Osteoblast (primary cell): ENCODE measurements at regions not wholly inside any gene's neighbourhood (a gene's known extent, or its start where the extent isn't known, plus 50 kb on each side); places are given as distances from the start of the nearest gene placed in this dataset.
A peak's percentile ranks its signal among the peaks of the same experiment; 100 is the strongest.

Source experiments
- DNase-seq: peaks from one replicate; pipeline ENCODE4 v3.0.0; 2011; ENCODE audit warnings: low spot score, mixed read lengths; ENCODE audit not compliant: insufficient read length; ENCODE audit errors: missing footprints
- H2AFZ ChIP-seq: 2 replicates; pipeline ENCODE4 v1.6.0; 2011; ENCODE audit warnings: mild to moderate bottlenecking, low read length
- H3K27ac ChIP-seq: 2 replicates; pipeline ENCODE4 v1.5.1; 2011; ENCODE audit warnings: mild to moderate bottlenecking, low read depth, low read length, moderate library complexity
- H3K27me3 ChIP-seq: 2 replicates; pipeline ENCODE4 v1.6.0; 2012; ENCODE audit warnings: mild to moderate bottlenecking, control low read depth, inconsistent platforms, low read length, moderate library complexity; ENCODE audit not compliant: insufficient read depth
- H3K36me3 ChIP-seq: 2 replicates; pipeline ENCODE4 v1.5.1; 2011; ENCODE audit warnings: mild to moderate bottlenecking, low read length, control low read depth, moderate library complexity; ENCODE audit not compliant: insufficient read depth
- H3K4me1 ChIP-seq: 2 replicates; pipeline ENCODE4 v1.5.1; 2011; ENCODE audit warnings: mild to moderate bottlenecking, low read length, control low read depth, moderate library complexity; ENCODE audit not compliant: insufficient read depth
- H3K4me2 ChIP-seq: 2 replicates; pipeline ENCODE4 v1.6.0; 2011; ENCODE audit warnings: mild to moderate bottlenecking, low read length; ENCODE audit not compliant: insufficient read depth
- H3K4me3 ChIP-seq: fragments of 200-600 bp; sonication (generic); 3 replicates; pipeline ENCODE4 v1.5.1; 2012; ENCODE audit warnings: mild to moderate bottlenecking, low read length, inconsistent platforms; ENCODE audit not compliant: insufficient read depth
- H3K79me2 ChIP-seq: 2 replicates; pipeline ENCODE4 v1.6.0; 2012; ENCODE audit warnings: mild to moderate bottlenecking, low read length, control low read depth, inconsistent platforms; ENCODE audit not compliant: insufficient read depth
- H3K9me3 ChIP-seq: 2 replicates; pipeline ENCODE4 v1.5.1; 2011; ENCODE audit warnings: low read depth, low read length, control low read depth
- H4K20me1 ChIP-seq: 2 replicates; pipeline ENCODE4 v1.6.0; 2012; ENCODE audit warnings: mild to moderate bottlenecking, low read length, control low read depth; ENCODE audit not compliant: insufficient read depth
- TF ChIP-seq, protein P1 (sequence below): IDR thresholded peaks from 2 replicates; pipeline ENCODE4 v1.5.1; 2011; ENCODE audit warnings: mild to moderate bottlenecking, low read depth, low read length, moderate library complexity; ENCODE audit errors: extremely low read depth

DNA sequence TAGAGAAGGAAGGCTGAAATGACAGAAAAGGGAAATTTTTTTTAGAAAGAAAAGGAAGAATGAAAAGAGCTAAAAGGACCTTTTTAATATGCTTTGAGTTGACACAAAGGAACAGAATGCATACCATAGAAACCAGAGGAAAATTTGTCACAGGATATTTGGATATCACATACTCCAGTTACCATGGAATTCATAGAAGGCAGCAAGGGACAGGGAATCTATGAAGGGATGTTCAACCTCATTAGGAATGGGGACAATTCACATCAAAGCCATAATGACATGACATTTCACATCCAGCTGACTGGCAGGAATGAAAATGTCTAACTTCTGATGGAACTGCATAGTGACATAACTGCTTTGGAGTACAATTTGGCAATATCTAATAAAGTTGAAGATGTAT, 469.4 kb downstream of the CCER1 start:
- Histone ChIP-seq H3K79me2 (no peaks in the 10 kb centered on the region), H3K4me3 (no peak overlapping the region), H2AFZ (no peak overlapping the region), H3K27me3 (no peaks in the 10 kb centered on the region), H3K27ac (no peak overlapping the region), H3K4me1 (no peaks in the 10 kb centered on the region), H4K20me1 (no peaks in the 10 kb centered on the region), H3K36me3 (no peaks in the 10 kb centered on the region), H3K9me3 (no peaks in the 10 kb centered on the region), H3K4me2 (no peak overlapping the region)
- TF ChIP-seq, protein P1, sequence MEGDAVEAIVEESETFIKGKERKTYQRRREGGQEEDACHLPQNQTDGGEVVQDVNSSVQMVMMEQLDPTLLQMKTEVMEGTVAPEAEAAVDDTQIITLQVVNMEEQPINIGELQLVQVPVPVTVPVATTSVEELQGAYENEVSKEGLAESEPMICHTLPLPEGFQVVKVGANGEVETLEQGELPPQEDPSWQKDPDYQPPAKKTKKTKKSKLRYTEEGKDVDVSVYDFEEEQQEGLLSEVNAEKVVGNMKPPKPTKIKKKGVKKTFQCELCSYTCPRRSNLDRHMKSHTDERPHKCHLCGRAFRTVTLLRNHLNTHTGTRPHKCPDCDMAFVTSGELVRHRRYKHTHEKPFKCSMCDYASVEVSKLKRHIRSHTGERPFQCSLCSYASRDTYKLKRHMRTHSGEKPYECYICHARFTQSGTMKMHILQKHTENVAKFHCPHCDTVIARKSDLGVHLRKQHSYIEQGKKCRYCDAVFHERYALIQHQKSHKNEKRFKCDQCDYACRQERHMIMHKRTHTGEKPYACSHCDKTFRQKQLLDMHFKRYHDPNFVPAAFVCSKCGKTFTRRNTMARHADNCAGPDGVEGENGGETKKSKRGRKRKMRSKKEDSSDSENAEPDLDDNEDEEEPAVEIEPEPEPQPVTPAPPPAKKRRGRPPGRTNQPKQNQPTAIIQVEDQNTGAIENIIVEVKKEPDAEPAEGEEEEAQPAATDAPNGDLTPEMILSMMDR = no peak
- no peak for DNase-seq

DNA sequence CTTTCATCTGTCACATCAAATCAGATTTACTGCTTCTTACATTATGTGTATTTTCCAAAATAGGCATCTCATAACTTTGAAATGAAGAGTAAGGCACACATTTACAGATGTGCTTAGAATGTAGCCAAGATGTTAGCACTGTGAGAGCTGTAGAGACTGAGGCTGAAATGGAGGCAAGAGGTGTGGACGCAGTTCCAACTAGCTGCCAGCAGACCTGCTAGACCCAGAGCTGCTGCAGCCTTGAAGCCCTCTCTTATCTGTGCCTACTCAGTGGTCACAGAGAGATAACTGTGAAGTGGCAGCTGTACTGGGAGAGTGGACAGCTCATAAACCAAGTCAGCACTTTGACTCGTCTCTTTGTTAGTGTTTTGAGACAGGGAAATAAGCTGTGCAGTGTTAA, 470.9 kb downstream of the CCER1 start:
- Histone ChIP-seq H3K9me3 (no peaks in the 10 kb centered on the region), H3K4me2 (no peak overlapping the region)

DNA sequence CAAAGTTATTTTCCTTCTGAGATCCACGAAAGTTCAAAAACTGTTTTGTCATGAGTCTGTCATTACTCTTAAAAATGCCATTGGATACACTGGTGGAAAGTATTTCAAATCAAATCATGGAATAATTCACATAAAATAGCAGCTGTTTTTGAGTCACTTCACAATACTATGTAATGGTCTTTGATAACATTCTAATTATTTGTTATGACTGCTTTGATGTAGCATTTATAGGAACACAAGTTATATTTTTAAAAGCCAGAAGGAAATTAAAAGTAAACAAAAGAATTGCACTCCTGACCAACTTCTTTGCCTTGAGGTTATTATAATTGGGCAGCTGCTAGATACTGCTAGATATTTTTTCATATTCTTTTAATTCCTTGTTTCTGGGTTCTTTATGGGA, 473.2 kb downstream of the CCER1 start:
- H4K20me1 ChIP-seq = no peaks in the 10 kb centered on the region
- no peaks in the 10 kb centered on the region for H3K36me3 ChIP-seq
- no peaks in the 10 kb centered on the region for H3K4me1 ChIP-seq
- H3K27ac ChIP-seq = no peak overlapping the region
- no peak overlapping the region for H2AFZ ChIP-seq
- no peaks in the 10 kb centered on the region for H3K9me3 ChIP-seq
- peak; percentile 15 for DNase-seq
- no peak overlapping the region for H3K4me2 ChIP-seq
- no peak overlapping the region for H3K4me3 ChIP-seq
- no peaks in the 10 kb centered on the region for H3K79me2 ChIP-seq
- H3K27me3 ChIP-seq = no peaks in the 10 kb centered on the region
- TF ChIP-seq, protein P1 = no peak

More for the DNA sequence above, 470.9 kb downstream of the CCER1 start:
- H3K4me3 ChIP-seq = no peak overlapping the region
- H3K79me2 ChIP-seq = no peaks in the 10 kb centered on the region
- H2AFZ ChIP-seq = no peak overlapping the region
- no peaks in the 10 kb centered on the region for H3K4me1 ChIP-seq
- no peaks in the 10 kb centered on the region for H3K27me3 ChIP-seq
- TF ChIP-seq, protein P1 = no peak
- no peak for DNase-seq
- no peaks in the 10 kb centered on the region for H4K20me1 ChIP-seq
- no peak overlapping the region for H3K27ac ChIP-seq
- no peaks in the 10 kb centered on the region for H3K36me3 ChIP-seq

DNA sequence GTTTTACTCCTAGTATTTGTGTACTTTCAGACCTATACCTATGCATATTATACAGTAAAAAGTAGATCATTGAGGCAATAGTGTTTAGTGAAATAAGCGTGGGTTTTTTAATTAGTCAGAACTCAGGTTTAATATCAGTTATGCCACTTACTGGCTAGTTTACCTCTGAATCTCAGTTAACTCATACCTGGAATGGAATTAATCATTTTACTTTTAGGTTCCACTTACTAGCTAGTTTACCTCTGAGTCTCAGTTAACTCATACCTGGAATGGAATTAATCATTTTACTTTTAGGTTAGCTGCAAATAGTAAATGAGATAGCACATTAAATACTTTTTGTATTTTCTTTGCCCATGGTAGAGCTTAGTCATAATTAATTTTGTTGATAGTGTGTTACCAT, 475.7 kb downstream of the CCER1 start:
- H3K4me2 ChIP-seq = no peak overlapping the region
- no peaks in the 10 kb centered on the region for H4K20me1 ChIP-seq
- TF ChIP-seq, protein P1 = no peak
- no peaks in the 10 kb centered on the region for H3K27me3 ChIP-seq
- DNase-seq = no peak
- no peaks in the 10 kb centered on the region for H3K9me3 ChIP-seq
- H3K27ac ChIP-seq = no peak overlapping the region
- no peaks in the 10 kb centered on the region for H3K36me3 ChIP-seq
- no peaks in the 10 kb centered on the region for H3K79me2 ChIP-seq
- H3K4me1 ChIP-seq = no peaks in the 10 kb centered on the region
- no peak overlapping the region for H3K4me3 ChIP-seq
- no peak overlapping the region for H2AFZ ChIP-seq
